GM12891 (cell line): ENCODE measurements at regions not wholly inside any gene's neighbourhood (a gene's known extent, or its start where the extent isn't known, plus 50 kb on each side); places are given as distances from the start of the nearest gene placed in this dataset.

Experiments
- POLR2A ChIP-seq: IDR thresholded peaks from 2 replicates; pipeline ENCODE4 v1.6.1; 2011; ENCODE audit warnings: low read depth, low read length, control low read depth
- POLR2AphosphoS5 ChIP-seq: IDR thresholded peaks from 2 replicates; pipeline ENCODE4 v1.6.1; 2011; ENCODE audit warnings: low read depth, low read length, control low read depth
- SPI1 ChIP-seq: IDR thresholded peaks from 2 replicates; pipeline ENCODE4 v1.6.1; 2011; ENCODE audit warnings: low read depth, low read length, control low read depth

- no peak for TF ChIP-seq POLR2A
- TF ChIP-seq SPI1 = no peak
- no peak for TF ChIP-seq POLR2AphosphoS5
Observed at GRCh38 chr2:212649646-212650045, 111.0 kb upstream of the ERBB4 start.
